ENCODE measurements at regions not wholly inside any gene's neighbourhood (a gene's known extent, or its start where the extent isn't known, plus 50 kb on each side); places are given as distances from the start of the nearest gene placed in this dataset.

DNA sequence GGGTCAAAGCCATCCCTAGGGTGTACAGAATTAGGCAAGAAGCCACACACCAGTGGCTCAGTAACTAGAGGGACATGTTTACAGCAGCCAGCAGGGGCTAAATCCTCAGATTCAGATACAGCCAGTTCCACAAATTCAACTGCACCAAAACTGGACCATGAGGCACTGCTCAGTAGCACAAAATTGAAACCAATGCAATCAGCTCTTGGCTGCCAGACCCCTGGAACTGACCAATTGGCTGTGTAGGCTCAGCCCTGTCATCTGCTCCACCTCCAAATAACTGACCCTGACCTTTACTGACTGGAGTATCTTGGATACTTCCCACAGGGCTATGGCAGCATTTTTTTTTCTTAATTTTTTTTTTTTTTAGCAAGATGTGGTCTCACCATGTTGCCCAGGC, 226.5 kb downstream of the FOXO1 start:
- DNase-seq = no peak

DNA sequence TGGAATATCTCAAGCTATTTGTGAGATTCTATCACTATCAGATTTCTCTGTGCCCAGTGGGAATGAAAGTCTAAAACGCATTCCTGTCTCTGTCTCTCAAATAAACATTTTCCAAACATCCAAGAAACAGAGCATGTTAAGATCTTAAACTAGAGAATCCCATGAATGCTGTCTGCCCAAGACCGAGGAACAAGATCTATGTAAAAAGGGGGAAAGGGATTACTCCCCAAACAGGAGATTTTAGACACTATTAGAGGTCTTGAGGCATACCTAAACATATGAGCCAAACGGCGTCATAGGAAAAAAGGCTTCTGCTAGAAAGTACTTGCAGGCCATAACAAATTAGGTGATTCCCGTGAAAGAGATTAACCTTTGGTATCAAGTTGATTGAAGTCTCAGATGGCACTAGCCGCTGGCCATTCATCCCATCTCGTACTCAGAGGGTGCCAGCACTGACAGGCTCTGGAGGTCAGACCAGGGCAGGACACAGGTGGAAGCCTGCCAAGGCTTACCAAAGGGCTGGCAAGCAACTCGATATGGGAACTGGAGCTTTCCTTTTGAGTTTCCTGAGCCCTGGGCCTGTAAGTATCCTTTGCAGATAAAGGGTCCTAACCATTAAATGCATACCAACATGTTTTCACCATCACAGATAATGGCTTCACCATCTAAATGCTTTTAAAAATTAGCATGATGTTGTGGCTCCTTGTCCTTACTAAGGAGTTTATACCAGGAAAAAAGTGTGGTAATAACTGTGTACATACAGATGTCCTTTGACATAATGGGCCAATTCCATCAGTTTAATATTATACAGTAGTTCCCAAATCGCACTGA, 225.2 kb downstream of the FOXO1 start:
- peak; percentile 3 for DNase-seq

DNA sequence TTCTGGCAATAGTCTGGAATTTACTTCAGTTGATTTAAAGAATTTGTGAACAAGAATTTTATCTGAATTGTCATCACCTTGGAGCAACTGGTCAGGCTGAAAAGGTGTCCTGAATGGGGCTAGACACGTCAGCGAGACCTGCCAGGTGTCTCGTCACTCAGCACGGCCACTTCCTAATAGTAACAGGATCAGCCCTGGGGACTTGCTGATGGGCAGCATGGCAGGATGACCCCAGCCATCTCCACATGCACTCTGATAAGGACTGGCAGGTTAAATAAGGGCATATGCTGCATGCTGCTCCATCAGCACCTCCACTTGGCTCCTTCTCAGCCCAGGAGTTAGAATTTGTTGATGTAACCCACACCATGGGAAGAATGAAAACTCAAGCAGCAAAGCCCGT, 224.2 kb downstream of the FOXO1 start:
- DNase-seq = no peak

DNA sequence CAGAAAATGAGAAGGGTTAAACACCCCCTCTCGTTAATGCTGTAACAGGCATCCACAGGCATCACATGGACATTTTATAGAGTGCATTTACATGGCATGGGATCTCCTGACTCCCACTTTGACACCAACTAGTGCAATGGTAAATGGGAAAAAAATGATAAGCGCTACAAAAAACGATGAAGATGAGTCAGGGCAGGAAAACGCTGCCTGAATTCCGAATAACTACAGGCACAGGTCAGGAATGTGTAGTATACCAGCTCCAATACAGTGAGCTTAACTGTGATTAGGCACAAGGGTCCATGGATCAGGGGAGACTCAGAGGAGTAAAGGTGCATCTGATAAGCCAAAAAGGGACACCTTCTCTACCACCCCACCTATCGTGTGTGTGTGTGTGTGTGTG, 223.6 kb downstream of the FOXO1 start:
- no peak for DNase-seq

DNA sequence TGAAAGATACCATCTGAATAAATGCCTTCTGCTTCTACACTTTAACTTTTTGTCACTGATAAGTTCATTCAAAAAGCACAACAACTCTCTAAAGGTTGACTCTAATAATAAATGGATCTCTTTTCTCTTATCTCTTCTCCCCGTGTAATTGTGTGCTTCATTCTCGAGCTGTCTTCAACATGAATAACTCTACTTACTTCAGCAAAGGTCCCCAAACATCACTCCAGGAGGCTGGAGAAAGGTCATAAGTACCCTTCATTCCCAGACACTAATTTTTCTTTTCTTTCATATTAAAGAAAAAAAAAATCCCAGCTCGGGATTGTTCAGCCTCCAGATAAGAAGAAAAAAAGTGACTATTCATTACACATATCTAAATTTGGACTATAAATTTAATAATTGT, 222.2 kb downstream of the FOXO1 start:
- no peak for DNase-seq

DNA sequence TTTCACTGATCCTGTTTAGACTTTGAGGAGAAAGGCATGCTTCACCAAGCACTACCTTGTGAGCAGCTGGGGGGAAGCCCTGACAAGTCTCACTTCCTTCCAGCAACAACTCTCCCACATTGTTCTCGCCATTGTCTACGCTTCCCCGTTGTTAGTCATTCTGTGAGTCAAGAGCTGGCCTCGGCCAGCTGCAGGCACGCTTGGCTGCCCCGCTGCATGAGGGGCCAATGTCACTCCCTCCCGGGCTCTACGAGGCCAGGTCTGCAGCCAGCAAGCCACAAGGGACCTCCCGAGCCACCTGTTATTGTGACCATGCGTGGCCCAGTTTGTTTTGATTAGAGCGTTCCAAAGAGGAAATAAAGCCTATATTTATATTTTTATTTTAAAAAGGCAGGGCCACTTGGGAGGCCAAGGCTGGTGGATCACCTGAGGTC, 220.9 kb downstream of the FOXO1 start:
- peak; percentile 68 for DNase-seq

DNA sequence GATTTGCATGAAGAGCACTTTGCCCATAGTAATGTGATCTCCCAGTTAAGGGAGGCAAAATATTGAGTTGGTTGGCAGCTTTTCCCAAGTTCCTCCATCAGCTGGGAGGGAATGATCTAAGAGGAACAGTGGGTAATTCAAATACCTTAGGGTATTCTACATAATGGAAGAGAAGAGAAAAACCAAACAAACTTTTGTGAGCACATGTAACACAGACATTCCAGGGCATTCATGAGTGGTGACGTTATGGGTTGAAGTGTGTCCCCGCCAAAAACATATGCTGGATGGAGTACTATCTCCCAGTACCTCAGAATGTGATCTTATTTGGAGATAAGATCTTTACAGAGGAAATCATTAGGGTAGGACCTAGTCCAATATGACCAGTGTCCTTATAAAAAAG, 220.1 kb downstream of the FOXO1 start:
- DNase-seq = no peak

DNA sequence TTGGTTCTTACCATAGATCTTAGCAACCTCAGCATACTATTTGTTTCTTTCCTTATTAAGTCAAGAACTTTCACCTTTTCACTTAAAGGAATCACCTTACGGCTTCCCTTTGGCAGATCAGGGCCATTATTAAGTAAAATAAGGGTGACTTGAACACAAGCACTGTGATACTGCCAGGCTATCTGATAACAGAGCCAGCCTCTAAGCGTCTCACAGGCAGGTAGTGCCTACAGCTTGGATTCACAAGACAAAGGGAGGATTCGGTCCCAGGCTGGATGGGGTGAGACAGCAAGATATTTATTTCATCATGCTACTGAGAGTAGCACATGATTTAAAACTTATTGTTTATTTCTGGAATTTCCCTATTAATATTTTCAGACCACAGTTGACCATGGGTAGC, 218.6 kb downstream of the FOXO1 start:
- DNase-seq = no peak

DNA sequence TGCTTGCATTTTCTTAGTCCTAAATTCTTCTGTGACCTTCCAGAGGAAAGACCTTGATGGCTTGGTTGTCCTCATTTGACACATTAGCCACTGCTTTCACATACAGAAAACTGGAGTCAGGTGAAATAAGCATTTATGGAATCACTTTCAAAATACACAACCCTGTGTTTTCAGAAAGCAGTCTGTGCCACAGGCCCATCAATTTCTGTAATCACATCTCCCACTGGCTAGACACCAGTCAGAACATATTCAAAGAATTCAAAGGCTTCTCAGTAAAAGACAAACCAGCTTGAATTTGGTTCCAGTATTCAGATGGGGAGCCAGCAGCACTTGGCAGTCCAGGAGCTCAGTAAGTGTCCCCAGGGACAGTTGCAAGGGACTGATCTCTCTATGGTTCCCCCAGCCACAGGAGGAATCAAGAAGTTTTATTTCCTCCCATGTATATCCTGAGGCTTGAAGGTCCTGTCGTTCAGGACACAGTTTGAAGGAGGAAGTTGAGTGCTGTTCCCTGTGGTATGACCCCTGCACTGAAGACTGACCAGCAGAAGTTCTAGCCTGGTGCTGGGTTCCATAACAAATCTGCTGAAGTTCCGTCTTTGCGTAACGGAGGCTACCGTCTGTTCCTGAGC, 214.3 kb downstream of the FOXO1 start:
- DNase-seq = no peak

DNA sequence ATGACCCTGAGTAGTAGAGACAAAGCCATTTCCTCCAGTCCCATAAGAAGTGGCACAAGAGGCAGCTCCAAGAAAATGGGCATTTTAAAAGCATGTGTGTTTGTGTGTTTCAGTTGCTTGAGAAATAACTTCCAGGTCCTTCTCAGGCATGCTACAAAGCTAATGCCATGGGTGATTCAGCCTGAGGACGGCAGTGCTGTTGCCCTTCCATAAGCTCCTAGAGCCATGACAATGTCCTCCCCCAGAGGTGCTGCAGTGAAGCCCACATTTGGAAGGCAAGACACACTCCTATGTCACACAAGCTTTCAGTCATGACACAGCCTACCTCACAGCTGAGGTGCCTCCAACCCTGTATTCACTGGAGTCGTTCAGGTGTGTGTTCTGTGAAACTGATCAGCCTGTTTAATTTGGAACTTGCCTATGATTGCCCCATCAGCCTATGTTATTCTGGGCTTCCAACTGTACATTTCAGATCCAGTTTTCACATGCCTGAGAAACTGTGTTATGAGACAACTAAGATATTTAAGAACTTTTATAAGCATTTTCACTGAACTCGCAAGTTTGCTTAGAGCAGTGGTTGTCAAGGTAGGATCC, 213.6 kb downstream of the FOXO1 start:
- no peak for DNase-seq

DNA sequence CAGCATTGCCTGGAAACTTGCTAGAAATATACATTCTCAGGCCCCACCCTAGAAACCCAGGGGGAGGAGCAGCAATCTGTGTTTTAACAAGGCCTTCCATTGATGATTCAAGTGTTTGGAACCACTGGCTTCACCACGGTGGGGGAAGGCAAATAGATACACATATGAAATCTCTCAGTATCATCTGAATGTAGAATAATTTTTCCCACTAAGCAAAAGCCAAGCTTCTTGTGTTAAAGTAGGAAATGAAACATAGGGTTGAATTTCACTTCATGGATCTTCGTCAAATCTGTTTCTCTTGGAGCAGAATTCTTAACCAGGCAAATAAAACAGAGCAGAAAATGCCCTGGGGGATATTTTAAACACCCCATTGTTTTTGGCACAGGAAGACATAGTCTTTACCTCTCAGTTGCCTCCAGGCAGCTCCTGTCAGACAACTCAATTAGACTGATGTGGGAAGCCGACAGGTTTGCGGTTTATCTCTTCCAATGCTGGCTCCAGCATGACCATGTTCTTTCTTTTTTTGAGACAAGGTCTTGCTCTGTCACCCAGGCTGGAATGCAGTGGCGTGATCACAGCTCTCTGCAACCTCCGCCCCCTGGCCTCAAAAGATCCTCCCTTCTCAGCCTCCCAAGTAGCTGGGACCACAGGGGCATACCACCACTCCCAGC, 213.0 kb downstream of the FOXO1 start:
- no peak for DNase-seq

DNA sequence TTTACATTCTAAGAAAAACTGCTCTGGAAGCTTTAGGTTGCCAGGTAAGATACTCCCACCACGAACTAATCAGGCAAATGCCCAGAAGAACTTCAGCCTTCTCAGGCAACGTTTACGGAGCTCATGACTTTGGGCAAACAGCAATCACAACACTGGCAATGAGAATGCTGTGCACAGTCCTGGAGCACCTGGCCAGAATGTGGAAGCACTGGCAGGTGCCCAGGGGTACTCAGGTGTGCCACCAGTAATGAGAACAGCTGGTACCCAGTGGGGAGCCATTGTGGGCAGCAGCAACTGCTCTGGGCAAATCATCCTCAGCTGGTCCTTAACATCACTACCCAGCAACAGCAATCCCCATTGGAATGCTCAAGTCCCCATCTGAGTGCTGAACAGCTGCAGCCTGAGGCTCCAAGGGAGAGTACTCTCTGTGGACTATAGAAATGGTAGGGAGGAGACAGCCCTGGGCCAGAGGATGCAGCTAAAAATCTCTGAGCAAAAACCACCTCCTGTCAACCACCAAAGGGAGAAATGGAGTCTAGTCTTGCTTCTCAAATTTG, 210.0 kb downstream of the FOXO1 start:
- no peak for DNase-seq

DNA sequence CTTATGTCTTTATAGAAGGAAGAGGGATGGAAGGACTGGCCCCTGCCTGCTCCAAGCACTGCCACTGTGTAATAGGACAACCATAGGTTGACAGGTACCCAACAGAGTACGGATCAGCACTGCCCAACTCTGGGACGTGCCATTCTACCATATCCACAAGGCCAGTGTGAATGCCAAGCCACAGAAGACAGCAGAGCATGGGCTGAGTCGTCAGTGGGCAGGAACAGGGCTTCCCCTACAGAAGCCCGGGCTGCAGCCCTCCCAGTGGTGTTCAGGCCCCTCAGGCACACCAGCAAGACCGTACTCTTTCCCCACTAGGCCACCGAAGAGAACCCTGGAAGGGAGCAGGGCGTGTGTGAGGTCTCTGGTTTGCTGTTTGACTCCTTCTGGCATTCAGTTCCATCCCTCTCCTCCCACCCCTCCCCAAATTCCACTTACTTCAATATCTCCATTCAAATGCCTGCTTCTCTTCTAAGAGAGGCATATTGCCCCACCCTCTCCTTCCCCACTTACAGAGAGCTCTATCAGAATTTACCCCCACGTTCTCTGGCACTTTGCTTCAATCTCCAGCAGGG, 209.4 kb downstream of the FOXO1 start:
- no peak for DNase-seq

DNA sequence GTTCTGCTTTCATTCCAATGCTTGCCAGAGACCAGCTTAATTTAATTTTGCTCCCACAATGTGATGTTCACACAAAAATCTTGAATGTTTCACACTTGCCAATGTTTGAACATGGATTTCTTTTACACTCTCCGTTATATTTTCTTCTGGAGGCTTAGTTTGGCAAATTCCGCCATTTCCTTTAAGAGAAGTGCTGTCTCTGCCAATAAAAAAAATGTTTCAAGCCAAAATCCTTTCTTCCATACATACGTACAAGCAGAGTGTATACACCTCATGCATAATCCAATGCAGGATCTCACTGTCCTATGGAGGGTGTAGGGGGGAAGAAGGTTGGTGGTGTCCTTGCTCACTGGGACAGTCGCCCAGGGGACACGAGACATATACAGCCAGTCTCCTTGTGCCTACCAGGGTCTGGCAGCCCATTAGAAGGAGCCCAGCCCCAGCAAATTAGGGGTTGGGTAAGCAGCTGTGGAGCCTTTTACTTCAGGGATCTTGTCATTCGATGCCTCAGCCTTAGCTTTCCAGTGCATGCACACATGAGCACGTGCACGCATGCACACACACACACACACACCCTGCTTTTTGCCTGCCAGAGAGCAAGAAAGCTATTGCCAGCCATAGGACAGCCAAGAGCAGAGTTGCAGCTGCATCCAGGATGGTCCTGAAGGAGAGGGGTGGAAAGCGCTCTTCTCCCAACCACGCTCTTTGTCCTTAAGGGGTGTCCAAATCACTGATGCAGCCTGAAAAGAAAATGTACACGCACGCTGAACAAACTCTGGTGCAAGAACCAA, 208.3 kb downstream of the FOXO1 start:
- DNase-seq = no peak

DNA sequence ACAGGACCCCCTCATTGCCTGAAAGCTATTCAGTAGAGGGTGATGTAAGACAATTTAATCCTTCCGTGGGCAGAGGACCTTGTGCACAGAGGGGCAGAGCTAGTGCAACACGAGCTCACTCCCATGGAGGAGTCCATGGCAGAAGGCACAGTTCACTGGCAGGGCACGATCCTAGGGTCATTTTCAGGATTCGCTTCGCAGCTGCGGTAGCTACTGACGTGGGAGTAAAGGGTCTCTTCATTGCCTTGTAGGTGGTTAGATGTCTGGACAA, 207.8 kb downstream of the FOXO1 start:
- no peak for DNase-seq

DNA sequence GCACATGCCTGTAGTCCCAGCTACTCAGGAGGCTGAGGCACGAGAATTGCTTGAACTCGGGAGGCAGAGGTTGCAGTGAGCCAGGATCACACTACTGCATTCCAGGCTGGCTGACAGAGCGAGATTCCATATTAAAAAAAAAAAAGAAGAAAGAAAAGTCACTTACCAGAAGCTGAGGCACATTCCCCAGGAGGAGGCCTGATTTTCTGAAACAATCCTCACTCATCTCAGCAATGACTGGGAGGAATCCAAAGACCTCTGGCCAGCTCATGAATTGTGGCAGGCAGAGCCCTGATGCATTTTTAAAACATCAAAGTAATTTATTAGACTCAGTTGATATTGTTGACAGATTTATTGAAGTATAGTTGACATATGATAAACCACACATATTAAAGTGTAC, 206.3 kb downstream of the FOXO1 start:
- no peak for DNase-seq

DNA sequence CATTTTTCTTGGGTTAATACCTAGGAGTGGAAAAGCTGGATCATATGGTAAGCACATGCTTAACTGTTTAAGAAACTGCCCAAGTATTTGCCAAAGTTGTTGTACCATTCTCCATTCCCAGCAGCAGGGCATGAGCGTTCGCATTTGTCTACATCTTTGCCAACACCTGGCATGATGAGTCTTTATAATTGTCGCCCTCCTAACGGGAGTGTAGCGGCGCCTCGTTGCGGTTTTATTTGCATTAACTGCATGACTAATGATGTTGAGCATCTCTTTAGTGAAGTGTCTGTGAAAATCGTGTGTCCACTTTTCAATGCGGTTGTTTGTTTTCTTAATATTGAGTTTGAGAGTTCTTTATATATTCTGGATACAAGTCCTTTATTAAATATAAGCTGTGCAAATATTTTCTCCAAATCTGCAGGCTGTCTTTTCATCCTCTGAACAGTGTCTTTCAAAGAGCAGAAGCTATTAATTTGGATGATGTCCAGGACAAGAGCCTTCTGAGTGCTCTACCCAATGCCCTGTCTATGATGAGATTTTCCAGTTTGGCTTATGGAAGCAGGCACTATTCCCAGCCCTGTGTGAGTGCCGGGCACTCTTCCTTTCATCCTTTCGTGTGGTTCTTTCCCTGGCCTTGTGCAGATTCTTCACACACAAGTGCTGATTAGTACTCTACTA, 202.0 kb downstream of the FOXO1 start:
- DNase-seq = peak; percentile 74

DNA sequence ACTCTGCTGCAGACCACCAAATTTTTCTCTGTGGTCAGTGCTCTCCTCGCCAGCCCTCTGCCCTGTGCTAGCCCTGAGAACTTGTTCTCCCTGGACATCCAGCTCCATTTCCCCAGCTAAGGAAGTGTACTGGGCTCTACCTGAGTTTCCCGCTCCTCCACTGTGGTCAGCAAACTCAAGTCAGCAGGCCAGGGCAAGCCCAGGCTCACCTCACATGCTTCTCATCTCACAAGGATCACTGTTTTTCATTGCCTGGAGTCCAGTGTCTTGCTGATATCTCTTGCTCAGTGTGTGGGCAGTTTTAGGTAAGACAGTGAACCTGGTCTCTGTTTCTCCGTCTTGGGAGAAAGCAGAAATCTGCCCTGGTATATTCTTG, 201.4 kb downstream of the FOXO1 start:
- no peak for DNase-seq

DNA sequence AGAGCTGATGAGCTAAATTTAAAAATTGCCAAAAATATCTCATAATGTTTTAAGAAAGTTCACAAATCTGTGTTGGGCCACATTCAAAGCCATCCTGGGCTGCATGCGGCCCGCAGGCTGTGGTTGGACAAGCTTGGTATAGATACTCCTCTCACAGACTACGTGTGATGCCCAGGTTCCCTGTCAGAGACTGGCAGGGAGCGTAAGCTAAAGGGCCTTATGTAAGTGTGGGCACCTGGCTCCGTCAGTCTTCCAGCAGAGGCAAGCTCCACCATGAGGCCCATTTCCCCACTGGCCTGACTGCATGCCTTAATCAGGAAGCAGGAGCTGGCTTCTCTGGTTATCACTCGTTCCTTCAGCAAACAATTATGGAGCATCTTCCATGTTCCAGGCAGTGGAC, 200.2 kb downstream of the FOXO1 start:
- no peak for DNase-seq

DNA sequence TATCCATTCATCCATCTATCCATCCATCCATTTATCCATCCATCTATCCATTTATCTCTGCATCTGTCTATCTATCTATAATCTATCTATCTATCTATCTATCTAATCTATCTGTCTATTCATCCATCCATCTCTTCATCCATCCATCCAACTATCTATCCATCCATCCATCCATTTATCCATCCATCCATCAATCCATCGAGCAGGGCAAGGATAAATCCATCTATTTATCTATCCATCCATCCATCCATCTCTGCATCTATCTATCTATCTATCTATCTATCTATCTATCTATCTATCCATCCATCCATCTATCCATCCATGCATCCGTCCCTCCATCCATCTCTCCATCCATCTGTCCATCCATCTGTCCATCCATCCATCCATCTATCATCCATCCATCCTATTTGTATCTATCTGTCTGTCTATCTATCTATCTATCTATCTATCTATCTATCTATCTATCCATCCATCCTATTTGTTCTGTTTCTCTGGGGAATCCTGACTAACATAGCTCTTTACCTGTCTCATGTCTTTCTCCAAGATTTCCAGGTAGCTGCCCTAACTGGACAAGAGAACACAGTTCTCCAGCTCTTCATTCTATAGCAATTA, 198.1 kb downstream of the FOXO1 start:
- DNase-seq = no peak

DNA sequence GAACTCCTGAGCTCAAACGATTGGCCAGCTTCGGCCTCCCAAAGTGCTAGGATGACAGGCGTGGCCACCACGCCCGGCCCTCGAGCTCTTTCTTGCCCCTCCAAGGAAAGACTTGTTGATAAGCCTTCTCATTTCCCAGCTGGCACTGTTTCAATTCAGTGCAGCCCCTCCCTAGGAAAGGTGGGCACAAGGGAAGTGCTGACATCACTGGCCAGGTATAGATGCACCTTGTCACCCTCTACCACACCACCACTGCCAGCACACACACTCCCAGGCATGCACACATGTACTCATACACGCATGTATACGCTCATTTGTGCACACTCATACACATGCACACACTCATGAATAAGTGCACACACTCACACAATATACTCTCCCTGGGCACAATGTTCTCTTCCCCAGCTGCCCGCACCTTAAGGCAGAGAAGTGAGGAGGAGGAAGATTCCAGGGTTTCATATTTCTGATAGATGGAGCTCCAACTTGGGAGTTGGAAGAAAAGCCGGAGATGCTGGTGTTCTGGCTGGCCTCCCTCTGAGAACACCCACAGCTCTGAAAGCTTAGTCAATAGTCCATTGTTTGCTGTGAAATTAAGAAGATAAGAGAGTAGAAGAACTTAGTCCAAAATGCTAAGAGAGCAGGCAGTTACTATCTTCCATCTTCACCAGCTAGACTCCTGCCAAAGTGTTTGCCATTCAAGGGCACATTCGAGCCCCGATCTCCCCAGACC, 196.7 kb downstream of the FOXO1 start:
- no peak for DNase-seq

Data from SHP77 treated with DMSO at 0.1 percent for 48 hours (cell line).